HepG2 (cell line): ENCODE measurements at regions not wholly inside any gene's neighbourhood (a gene's known extent, or its start where the extent isn't known, plus 50 kb on each side); places are given as distances from the start of the nearest gene placed in this dataset.

ENCODE experiments used
- ATAC-seq: fragments of 200-7000 bp; cut with Tn5 transposase; 3 replicates; pipeline ENCODE4 v1.9.1; 2020; ENCODE audit warnings: mild to moderate bottlenecking, moderate library complexity
- BruUV-seq: library from RNA; stranded (reverse); fragments of 400-500 nt; replicated peaks from 2 replicates; lab custom pipeline; 2021; lab: Mats Ljungman, UMichigan
- CTCF ChIA-PET: fragments of 300-600 bp; formaldehyde crosslinking; extraction: SDS; loops from one replicate; lab custom pipeline; 2021; ENCODE audit warnings: low total read pairs, inconsistent platforms, low intra/inter-chr PET ratio; lab: Yijun Ruan, JAX
- POLR2A ChIA-PET: fragments of 350-600 bp; sonication (Branson Sonifier 250); formaldehyde crosslinking; loops from one replicate; lab custom pipeline; 2020; ENCODE audit warnings: antibody characterized with exemption, inconsistent platforms; lab: Yijun Ruan, JAX
- DNase-seq: peaks from one replicate; pipeline ENCODE4 v3.0.0-alpha.2; 2015; ENCODE audit warnings: low spot score
- FAIRE-seq: peaks from 3 replicates; lab custom pipeline; 2011; peaks lifted over from hg19 to GRCh38; lab: Jason Lieb, UNC
- H2AFZ ChIP-seq: one replicate; pipeline ENCODE4 v1.6.1; 2011; ENCODE audit warnings: low read length, inconsistent platforms
- H3K27ac ChIP-seq: fragments of 300-600 bp; 3 replicates; pipeline ENCODE4 v1.8.0; 2011; ENCODE audit warnings: mixed run types, mild to moderate bottlenecking, mixed read lengths, low read length, inconsistent platforms; ENCODE audit not compliant: insufficient read depth; ENCODE audit errors: extremely low read length
- H3K27me3 ChIP-seq, 2 experiments: fragments of 200-600 bp in 1 of 2; 2 replicates in 1 of 2; 3 replicates in 1 of 2; pipeline versions ENCODE4 v1.6.0 to v1.8.0; 2011; ENCODE audit warnings: low read length in 2 of 2, mild to moderate bottlenecking in 2 of 2, moderate library complexity in 2 of 2, inconsistent platforms in 1 of 2; ENCODE audit not compliant: insufficient read depth in 2 of 2, control insufficient read depth in 1 of 2
- H3K36me3 ChIP-seq, 2 experiments: fragments of 200-600 bp in 1 of 2; replicated peaks in 1 of 2; 2 replicates in 1 of 2; 3 replicates in 1 of 2; pipeline versions ENCODE4 v1.5.1 to v1.8.0; 2011; ENCODE audit warnings: low read length in 2 of 2, inconsistent platforms in 1 of 2; ENCODE audit not compliant: insufficient read depth in 2 of 2, control insufficient read depth in 1 of 2
- H3K4me1 ChIP-seq: 2 replicates; pipeline ENCODE4 v1.5.1; 2012; ENCODE audit warnings: low read length, inconsistent platforms; ENCODE audit not compliant: insufficient read depth
- H3K4me2 ChIP-seq: 2 replicates; pipeline ENCODE4 v1.6.0; 2011; ENCODE audit warnings: low read depth, low read length, inconsistent platforms
- H3K4me3 ChIP-seq, 3 experiments: fragments of 200-600 bp in 1 of 3; sonication (generic), shearing (Covaris generic) in 1 of 3; replicated peaks in 1 of 3; 2 replicates each; pipeline ENCODE4 v1.5.1; 2011 to 2016; ENCODE audit warnings: low read length in 3 of 3, inconsistent platforms in 2 of 3, low read depth in 2 of 3, mild to moderate bottlenecking in 2 of 3, control low read depth in 1 of 3, mixed read lengths in 1 of 3; ENCODE audit not compliant: insufficient read depth in 1 of 3
- H3K79me2 ChIP-seq: one replicate; pipeline ENCODE4 v1.6.1; 2011; ENCODE audit warnings: low read length, inconsistent platforms; ENCODE audit not compliant: insufficient read depth
- H3K9ac ChIP-seq: 2 replicates; pipeline ENCODE4 v1.6.0; 2011; ENCODE audit warnings: mild to moderate bottlenecking, low read depth, low read length, inconsistent platforms; ENCODE audit not compliant: insufficient read depth
- H3K9me3 ChIP-seq: 2 replicates; pipeline ENCODE4 v1.5.1; 2012; ENCODE audit warnings: mild to moderate bottlenecking, low read length
- H4K20me1 ChIP-seq: 2 replicates; pipeline ENCODE4 v1.6.0; 2011; ENCODE audit warnings: inconsistent platforms, mild to moderate bottlenecking, low read length, moderate library complexity; ENCODE audit not compliant: insufficient read depth
- FOSL2 ChIP-seq: sonication (generic); formaldehyde crosslinking; IDR thresholded peaks from 2 replicates; pipeline ENCODE4 v1.4.0; 2020; ENCODE audit warnings: missing genetic modification reagents
- MATR3 ChIP-seq: sonication (generic); formaldehyde crosslinking; IDR thresholded peaks from 2 replicates; pipeline ENCODE4 v1.4.0; 2020; ENCODE audit warnings: missing genetic modification reagents
- NFIB ChIP-seq: sonication (generic); formaldehyde crosslinking; IDR thresholded peaks from 2 replicates; pipeline ENCODE4 v1.9.0; 2021; ENCODE audit warnings: missing genetic modification reagents, mild to moderate bottlenecking, borderline replicate concordance
- SP140L ChIP-seq: sonication (generic); formaldehyde crosslinking; IDR thresholded peaks from 2 replicates; pipeline ENCODE4 v1.4.0; 2020; ENCODE audit warnings: missing genetic modification reagents, borderline replicate concordance
- YEATS4 ChIP-seq: sonication (generic); formaldehyde crosslinking; IDR thresholded peaks from 2 replicates; pipeline ENCODE4 v1.4.0; 2020; ENCODE audit warnings: missing genetic modification reagents, borderline replicate concordance
- ZNF234 ChIP-seq: sonication (generic); formaldehyde crosslinking; conservative IDR thresholded peaks from 2 replicates; pipeline ENCODE4 v1.5.1; 2020; ENCODE audit warnings: mild to moderate bottlenecking, missing genetic modification reagents
- ZNF235 ChIP-seq: sonication (generic); formaldehyde crosslinking; IDR thresholded peaks from 2 replicates; pipeline ENCODE4 v1.8.1; 2023; ENCODE audit warnings: mild to moderate bottlenecking, missing genetic modification reagents, borderline replicate concordance
- ZNF317 ChIP-seq: sonication (generic); formaldehyde crosslinking; IDR thresholded peaks from 2 replicates; pipeline ENCODE4 v1.5.0; 2020; ENCODE audit warnings: mild to moderate bottlenecking, missing genetic modification reagents
- ZNF564 ChIP-seq: sonication (generic); formaldehyde crosslinking; IDR thresholded peaks from 2 replicates; pipeline ENCODE4 v1.8.1; 2023; ENCODE audit warnings: mild to moderate bottlenecking, missing genetic modification reagents
- ZNF616 ChIP-seq: sonication (generic); formaldehyde crosslinking; IDR thresholded peaks from 2 replicates; pipeline ENCODE4 v1.5.0; 2020; ENCODE audit warnings: low read depth, mild to moderate bottlenecking, missing genetic modification reagents
- WGBS: methylation state at CpG from one replicate; pipeline ENCODE4 v1.1.6; 2017; ENCODE audit warnings: low lambda C conversion rate; 5-methylcytosine and 5-hydroxymethylcytosine counted together
- in situ Hi-C: cut with HindIII; loops from 2 replicates; pipeline ENCODE4 v1.10.0; 2017; ENCODE audit warnings: low pct_unique_long_range_greater_than_20kb; ENCODE audit not compliant: extremely low pct_ligation_motif_present
- intact Hi-C: fragments of 100-400 bp; cut with micrococcal nuclease; formaldehyde crosslinking; loops from one replicate; pipeline ENCODE4 v1.10.0; 2022; ENCODE audit not compliant: unreplicated experiment
- TF ChIP-seq, protein P1 (sequence below): sonication (generic); formaldehyde crosslinking; IDR thresholded peaks from 2 replicates; pipeline ENCODE4 v1.8.1; 2023; ENCODE audit warnings: missing genetic modification reagents, mild to moderate bottlenecking, borderline replicate concordance
- TF ChIP-seq, protein P2 (sequence below): sonication (generic); formaldehyde crosslinking; IDR thresholded peaks from 2 replicates; pipeline ENCODE4 v1.4.0; 2020; ENCODE audit warnings: missing genetic modification reagents
- TF ChIP-seq, protein P3 (sequence below): sonication (generic); formaldehyde crosslinking; IDR thresholded peaks from 2 replicates; pipeline ENCODE4 v1.9.0; 2021; ENCODE audit warnings: missing genetic modification reagents, borderline replicate concordance

DNA sequence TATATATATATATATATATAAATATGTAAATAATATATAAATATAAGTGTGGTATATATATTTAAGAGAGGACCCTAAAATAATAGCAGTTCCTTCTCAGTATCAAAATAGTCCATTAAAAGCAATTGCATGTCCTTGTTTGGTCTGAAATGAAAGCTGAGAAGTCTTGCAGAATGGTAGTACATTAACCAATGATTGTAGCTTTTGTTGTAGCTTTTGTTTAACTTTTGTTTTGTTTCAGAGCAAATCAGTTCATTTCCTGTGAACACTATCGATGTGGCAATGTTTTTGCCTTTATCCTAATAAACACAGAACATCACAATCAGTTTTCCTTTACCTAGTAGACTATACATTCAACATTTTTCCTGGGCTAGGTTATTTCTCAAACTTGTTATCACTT lies 1256.2 kb upstream of the SPRY2 start:
- Histone ChIP-seq H3K79me2 (no peaks in the 10 kb centered on the region), H3K9ac (no peak overlapping the region), H2AFZ (no peak overlapping the region), H3K27me3 (no peaks in the 10 kb centered on the region), H3K4me1 (no peaks in the 10 kb centered on the region), H3K9me3 (no peaks in the 10 kb centered on the region), H4K20me1 (no peaks in the 10 kb centered on the region), H3K4me3 (no peak overlapping the region), H3K36me3 (no peaks in the 10 kb centered on the region), H3K4me2 (no peak overlapping the region), H3K27ac (no peak overlapping the region)
- no TSS peak for BruUV-seq
- intact Hi-C loops (no loop called here), in situ Hi-C loops (no loop called here)
- ATAC-seq = no peak
- 0% methylated on average over 1 of the region's 1 CpG for WGBS
- TF ChIP-seq YEATS4 (CRISPR knock-in tag) (no peak), ZNF317 (CRISPR knock-in tag) (no peak)
- CTCF ChIA-PET = no interaction called here
- FAIRE-seq = no peak
- POLR2A ChIA-PET = no interaction called here
- no peak for DNase-seq

DNA sequence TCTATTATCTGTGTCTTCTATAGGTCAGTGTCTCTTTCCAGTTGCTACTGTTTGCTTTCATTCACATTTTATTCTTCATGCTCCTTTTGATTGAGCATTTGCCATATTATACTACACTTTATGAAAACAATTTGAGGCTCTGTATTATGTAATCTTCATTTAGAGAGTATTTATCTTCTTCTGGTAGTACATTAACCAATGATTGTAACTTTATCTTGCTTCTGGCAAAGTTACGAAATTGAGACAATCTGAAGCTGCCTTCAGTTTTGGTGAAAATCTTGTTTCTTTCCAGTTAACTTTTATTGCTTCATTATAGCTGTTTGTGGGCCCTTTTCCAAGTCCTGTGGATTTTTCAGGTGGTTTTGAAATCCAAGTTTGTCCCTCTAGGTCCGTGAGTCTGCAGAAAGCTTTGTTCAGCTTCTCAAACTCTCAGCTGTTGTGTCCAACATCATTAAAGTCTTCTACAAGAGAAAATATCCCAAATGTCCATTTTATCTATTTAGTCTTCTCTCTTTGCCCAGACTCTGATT lies 1255.4 kb upstream of the SPRY2 start:
- intact Hi-C loops = no loop called here
- H4K20me1 ChIP-seq = no peaks in the 10 kb centered on the region
- TF ChIP-seq, protein P1, sequence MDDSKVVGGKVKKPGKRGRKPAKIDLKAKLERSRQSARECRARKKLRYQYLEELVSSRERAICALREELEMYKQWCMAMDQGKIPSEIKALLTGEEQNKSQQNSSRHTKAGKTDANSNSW (CRISPR knock-in tag) = no peak
- TF ChIP-seq ZNF234 (no peak), ZNF616 (no peak), ZNF235 (CRISPR knock-in tag) (no peak), ZNF564 (CRISPR knock-in tag) (no peak), MATR3 (CRISPR knock-in tag) (no peak), NFIB (CRISPR knock-in tag) (no peak), FOSL2 (CRISPR knock-in tag) (no peak), SP140L (CRISPR knock-in tag) (no peak)
- TF ChIP-seq, protein P2, sequence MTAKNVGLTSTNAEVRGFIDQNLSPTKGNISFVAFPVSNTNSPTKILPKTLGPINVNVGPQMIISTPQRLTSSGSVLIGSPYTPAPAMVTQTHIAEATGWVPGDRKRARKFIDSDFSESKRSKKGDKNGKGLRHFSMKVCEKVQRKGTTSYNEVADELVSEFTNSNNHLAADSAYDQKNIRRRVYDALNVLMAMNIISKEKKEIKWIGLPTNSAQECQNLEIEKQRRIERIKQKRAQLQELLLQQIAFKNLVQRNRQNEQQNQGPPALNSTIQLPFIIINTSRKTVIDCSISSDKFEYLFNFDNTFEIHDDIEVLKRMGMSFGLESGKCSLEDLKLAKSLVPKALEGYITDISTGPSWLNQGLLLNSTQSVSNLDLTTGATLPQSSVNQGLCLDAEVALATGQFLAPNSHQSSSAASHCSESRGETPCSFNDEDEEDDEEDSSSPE (CRISPR knock-in tag) = no peak
- TF ChIP-seq, protein P3, sequence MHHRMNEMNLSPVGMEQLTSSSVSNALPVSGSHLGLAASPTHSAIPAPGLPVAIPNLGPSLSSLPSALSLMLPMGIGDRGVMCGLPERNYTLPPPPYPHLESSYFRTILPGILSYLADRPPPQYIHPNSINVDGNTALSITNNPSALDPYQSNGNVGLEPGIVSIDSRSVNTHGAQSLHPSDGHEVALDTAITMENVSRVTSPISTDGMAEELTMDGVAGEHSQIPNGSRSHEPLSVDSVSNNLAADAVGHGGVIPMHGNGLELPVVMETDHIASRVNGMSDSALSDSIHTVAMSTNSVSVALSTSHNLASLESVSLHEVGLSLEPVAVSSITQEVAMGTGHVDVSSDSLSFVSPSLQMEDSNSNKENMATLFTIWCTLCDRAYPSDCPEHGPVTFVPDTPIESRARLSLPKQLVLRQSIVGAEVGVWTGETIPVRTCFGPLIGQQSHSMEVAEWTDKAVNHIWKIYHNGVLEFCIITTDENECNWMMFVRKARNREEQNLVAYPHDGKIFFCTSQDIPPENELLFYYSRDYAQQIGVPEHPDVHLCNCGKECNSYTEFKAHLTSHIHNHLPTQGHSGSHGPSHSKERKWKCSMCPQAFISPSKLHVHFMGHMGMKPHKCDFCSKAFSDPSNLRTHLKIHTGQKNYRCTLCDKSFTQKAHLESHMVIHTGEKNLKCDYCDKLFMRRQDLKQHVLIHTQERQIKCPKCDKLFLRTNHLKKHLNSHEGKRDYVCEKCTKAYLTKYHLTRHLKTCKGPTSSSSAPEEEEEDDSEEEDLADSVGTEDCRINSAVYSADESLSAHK (CRISPR knock-in tag) = no peak
- DNase-seq (no peak), ATAC-seq (no peak), FAIRE-seq (no peak)
- H3K27ac ChIP-seq = no peak overlapping the region
- no peaks in the 10 kb centered on the region for H3K9me3 ChIP-seq
- 2% methylated on average over 2 of the region's 2 CpGs for WGBS
- no peak overlapping the region for H3K9ac ChIP-seq
- CTCF ChIA-PET = no interaction called here
- POLR2A ChIA-PET = no interaction called here
- H2AFZ ChIP-seq = no peak overlapping the region
- H3K4me3 ChIP-seq = no peak overlapping the region
- no peaks in the 10 kb centered on the region for H3K4me1 ChIP-seq
- H3K36me3 ChIP-seq = no peaks in the 10 kb centered on the region
- no peak overlapping the region for H3K4me2 ChIP-seq
- no peaks in the 10 kb centered on the region for H3K79me2 ChIP-seq
- no TSS peak for BruUV-seq
- in situ Hi-C loops = no loop called here
- no peaks in the 10 kb centered on the region for H3K27me3 ChIP-seq
